Ovary (tissue), 7 donors: ENCODE measurements at regions not wholly inside any gene's neighbourhood (a gene's known extent, or its start where the extent isn't known, plus 50 kb on each side); places are given as distances from the start of the nearest gene placed in this dataset.
A peak's percentile ranks its signal among the peaks of the same experiment; 100 is the strongest.

ENCODE experiments used
- DNase-seq, 5 donors: peaks; one replicate each; pipeline ENCODE4 v3.0.0-alpha.2; 2019 to 2020
- H3K27ac ChIP-seq, 2 donors: fragments of 200-600 bp; one replicate each; pipeline versions ENCODE4 v1.5.1 to v1.8.0; 2019 to 2022
- H3K27me3 ChIP-seq: fragments of 200-600 bp; one replicate; pipeline ENCODE4 v1.8.0; 2022
- H3K36me3 ChIP-seq: fragments of 200-600 bp; sonication (generic); one replicate; pipeline ENCODE4 v1.5.1; 2019
- H3K4me1 ChIP-seq: one replicate; pipeline ENCODE4 v1.8.1; 2013; ENCODE audit warnings: mild to moderate bottlenecking, moderate library complexity; ENCODE audit not compliant: insufficient read depth
- H3K4me3 ChIP-seq: fragments of 200-600 bp; sonication (generic); one replicate; pipeline ENCODE4 v1.5.1; 2017
- H3K9me3 ChIP-seq, 2 donors: fragments of 200-600 bp in 1 of 2; sonication (generic) in 1 of 2; one replicate each; pipeline versions ENCODE4 v1.5.1 to v1.8.1; 2013 to 2019; ENCODE audit warnings: mild to moderate bottlenecking in 1 of 2, moderate library complexity in 1 of 2
- EP300 ChIP-seq: sonication (generic); formaldehyde crosslinking; IDR thresholded peaks from one replicate; pipeline ENCODE4 v1.6.1; 2017; ENCODE audit warnings: antibody characterized with exemption
- POLR2A ChIP-seq: fragments of 450-650 bp; IDR thresholded peaks from one replicate; pipeline ENCODE4 v1.6.1; 2017; ENCODE audit warnings: antibody characterized with exemption, mild to moderate bottlenecking, moderate library complexity
- WGBS, 3 donors: extraction: QIAGEN DNeasy Blood & Tissue Kit in 1 of 3; methylation state at CpG; one replicate each; pipeline versions ENCODE4 v1.1.5 to v1.1.7; 2013 to 2017; 5-methylcytosine and 5-hydroxymethylcytosine counted together
- intact Hi-C, 4 donors: fragments of 100-400 bp; cut with DNase I; formaldehyde crosslinking; loops; one replicate each; pipeline versions ENCODE4 v1.11.0 to v1.15.1; 2022 to 2023
- TF ChIP-seq, protein P1 (sequence below), 3 donors: fragments of 450-650 bp in 2 of 3; fragments of 200-600 bp in 1 of 3; IDR thresholded peaks; one replicate each; pipeline versions ENCODE4 v1.5.1 to v1.8.0; 2016 to 2022; ENCODE audit warnings: antibody characterized with exemption in 3 of 3, mild to moderate bottlenecking in 1 of 3
- donor health status: DM: no; HTN: no; CAD: no; lungs with moderate emphysema.
- donor health status: DM: no; HTN: no; CAD: no.
- donor health status: Bipolar disorder and iron deficiency.
- donor health status: DM: no; HTN: no; CAD: no.
- donor health status: DM: yes; HTN: yes; CAD: no.

DNA sequence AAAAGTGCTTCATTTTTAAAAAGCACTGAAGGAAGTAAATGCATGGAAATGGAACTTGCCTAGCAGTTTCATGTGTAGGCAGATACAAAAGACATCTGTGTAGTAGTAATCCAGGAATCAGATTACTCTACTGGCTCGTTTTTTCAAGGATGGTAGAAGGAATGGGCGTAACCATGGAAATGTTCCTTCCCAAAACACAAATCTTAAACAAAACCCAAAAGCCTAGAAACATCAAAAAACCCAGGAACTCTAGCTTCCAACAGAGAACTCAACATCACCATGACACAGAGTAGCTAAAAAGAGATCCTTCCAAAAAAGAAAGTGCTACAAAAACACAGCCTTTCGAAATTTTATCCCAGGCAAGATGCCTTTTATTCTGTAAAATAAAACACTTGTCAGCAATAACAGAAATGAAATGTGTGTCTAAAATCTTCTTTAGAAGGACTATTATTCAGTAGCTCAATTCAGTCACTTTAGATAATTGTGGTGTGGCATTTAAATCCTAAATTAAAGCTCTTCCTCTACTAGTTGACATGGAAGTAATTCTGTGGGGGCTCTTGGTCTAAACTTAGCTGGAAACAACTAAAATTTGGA lies 81.7 kb downstream of the FAM217A start:
- no peak overlapping the region for H3K4me3 ChIP-seq
- H3K27me3 ChIP-seq = no peaks in the 10 kb centered on the region
- H3K9me3 ChIP-seq = no peaks in the 10 kb centered on the region
- 19 to 27% (median 24%) methylated on average over 3 of the region's 3 CpGs for WGBS, 3 donors
- H3K27ac ChIP-seq = no peak overlapping the region
- H3K36me3 ChIP-seq = no peaks in the 10 kb centered on the region
- intact Hi-C loops = loop anchor here in 2 of 4 donors (10.0 kb wide), 1 partner anchor 722 kb away; no protein-coding TSS in a partner anchor
- TF ChIP-seq POLR2A = no peak
- no peak for TF ChIP-seq EP300
- TF ChIP-seq, protein P1, sequence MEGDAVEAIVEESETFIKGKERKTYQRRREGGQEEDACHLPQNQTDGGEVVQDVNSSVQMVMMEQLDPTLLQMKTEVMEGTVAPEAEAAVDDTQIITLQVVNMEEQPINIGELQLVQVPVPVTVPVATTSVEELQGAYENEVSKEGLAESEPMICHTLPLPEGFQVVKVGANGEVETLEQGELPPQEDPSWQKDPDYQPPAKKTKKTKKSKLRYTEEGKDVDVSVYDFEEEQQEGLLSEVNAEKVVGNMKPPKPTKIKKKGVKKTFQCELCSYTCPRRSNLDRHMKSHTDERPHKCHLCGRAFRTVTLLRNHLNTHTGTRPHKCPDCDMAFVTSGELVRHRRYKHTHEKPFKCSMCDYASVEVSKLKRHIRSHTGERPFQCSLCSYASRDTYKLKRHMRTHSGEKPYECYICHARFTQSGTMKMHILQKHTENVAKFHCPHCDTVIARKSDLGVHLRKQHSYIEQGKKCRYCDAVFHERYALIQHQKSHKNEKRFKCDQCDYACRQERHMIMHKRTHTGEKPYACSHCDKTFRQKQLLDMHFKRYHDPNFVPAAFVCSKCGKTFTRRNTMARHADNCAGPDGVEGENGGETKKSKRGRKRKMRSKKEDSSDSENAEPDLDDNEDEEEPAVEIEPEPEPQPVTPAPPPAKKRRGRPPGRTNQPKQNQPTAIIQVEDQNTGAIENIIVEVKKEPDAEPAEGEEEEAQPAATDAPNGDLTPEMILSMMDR (IDR thresholded peaks at IDR 0.05) = no peak
- H3K4me1 ChIP-seq = no peaks in the 10 kb centered on the region
- DNase-seq = no peak

DNA sequence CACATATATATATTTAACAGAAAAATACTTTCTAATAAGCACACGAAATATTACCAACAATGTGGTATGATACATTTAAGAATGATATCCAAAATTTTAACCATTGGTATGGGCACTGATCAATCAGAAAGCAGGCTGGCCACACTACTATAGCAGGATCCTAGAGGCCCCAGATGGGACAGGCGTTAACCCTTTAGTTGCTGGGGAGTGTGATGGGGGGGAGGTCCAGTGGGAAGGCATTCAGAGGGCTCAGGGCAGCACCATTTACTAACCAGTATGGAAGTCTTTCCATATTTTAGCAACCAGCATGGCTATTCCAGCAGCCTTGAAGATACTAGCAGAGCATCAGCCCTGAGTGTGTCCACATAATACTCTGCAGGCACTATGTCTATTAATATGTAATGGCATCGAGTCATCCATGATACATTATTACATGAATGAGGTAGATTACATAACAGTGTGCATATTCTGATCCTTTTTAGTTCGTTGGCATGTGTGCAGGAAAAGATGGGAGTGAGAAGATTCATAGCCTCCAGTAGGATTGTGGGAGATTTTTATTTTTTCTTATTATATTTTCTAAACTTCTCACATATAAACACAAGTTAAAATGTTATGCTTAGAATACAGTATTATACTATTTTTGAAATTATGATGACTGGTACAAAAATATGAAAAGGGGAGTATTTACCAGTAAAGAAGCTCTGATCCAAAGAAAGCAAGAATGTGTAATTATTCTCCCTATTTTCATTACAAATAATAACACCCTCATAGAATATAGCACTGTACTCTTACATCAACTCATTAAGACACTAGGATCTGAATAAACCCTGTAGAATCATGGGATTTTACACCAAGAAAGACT lies 78.9 kb downstream of the FAM217A start:
- Histone ChIP-seq H3K27ac (no peak overlapping the region), H3K4me3 (no peak overlapping the region), H3K9me3 (no peaks in the 10 kb centered on the region), H3K27me3 (no peaks in the 10 kb centered on the region), H3K36me3 (no peaks in the 10 kb centered on the region), H3K4me1 (no peaks in the 10 kb centered on the region)
- intact Hi-C loops = loop anchor here in 3 of 4 donors (5.0 to 10.0 kb wide), 3 partner anchors 253 to 745 kb away; partner anchors contain the start of gene PSMG4 (in 1 of the 3)
- DNase-seq = no peak
- WGBS, 3 donors = 79 to 86% (median 86%) methylated on average over 4 of the region's 4 CpGs
- TF ChIP-seq EP300 = no peak
- TF ChIP-seq POLR2A = no peak
- TF ChIP-seq, protein P1 (IDR thresholded peaks at IDR 0.05) = no peak

DNA sequence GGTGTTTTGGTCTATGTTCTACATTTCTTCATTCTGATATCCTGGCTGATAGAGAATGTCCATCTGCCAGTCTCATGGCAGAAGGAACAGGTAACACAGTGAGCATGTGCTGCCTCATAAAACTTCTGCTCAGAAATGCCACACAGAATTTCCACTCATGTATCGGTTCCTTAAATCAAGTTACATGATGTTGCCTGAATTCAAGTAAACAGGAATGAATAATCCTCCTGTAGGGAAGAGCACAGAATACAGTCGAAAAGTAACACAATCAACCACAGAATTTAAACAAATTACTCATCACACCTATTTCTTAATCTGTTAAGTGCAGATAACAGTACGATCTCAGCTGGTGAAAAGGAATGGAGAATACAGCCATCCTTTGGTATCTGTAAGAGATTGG lies 74.7 kb downstream of the FAM217A start:
- Histone ChIP-seq H3K4me1 (no peaks in the 10 kb centered on the region), H3K36me3 (no peaks in the 10 kb centered on the region), H3K4me3 (no peak overlapping the region), H3K27me3 (no peaks in the 10 kb centered on the region), H3K27ac (no peak overlapping the region), H3K9me3 (no peaks in the 10 kb centered on the region)
- 77 to 79% (median 78%) methylated on average over 3 of the region's 3 CpGs for WGBS, 3 donors
- TF ChIP-seq, protein P1 (IDR thresholded peaks at IDR 0.05) = no peak
- TF ChIP-seq POLR2A = no peak
- no peak for TF ChIP-seq EP300
- no peak for DNase-seq
- intact Hi-C loops = loop anchor here in 2 of 4 donors (5.0 to 10.0 kb wide), 2 partner anchors 257 to 749 kb away; partner anchors contain the start of gene PSMG4 (in 1 of the 2)

DNA sequence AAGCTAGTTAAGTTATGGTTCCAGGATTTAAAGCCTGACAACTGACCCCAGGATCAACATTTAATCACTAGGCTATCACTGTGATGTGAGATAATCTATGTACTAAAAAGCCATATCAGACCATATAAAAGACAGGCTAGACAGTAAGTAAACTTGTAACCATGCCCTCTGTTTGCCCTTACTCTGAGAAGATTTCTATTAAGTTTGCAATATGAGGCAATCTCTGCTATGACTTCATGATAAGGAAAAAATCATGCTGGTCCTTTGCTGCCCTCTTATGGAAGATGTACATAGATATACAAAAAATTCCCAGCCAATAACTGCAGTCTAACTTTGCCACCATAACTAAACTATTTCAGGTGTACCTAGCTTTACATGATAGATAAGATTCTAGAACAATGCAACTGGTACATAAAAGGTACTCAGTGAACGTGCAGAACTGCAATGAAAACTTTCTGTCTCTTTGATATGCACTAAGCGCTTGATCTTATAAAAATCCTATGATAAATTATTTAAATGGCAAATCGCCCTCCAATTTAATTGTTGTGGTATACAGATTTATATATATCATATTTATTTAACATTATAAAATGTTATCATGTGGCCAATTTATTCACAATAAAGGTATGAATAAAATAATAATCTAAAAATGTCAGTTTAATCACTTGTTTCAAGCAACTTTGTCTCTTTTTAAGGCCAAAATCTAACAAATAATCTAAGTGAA lies 70.5 kb downstream of the FAM217A start:
- intact Hi-C loops = loop anchor here in 1 of 4 donors (10.0 kb wide), 1 partner anchor 754 kb away; the partner anchor contains the start of gene PSMG4
- 75 to 81% (median 78%) methylated on average over 3 of the region's 3 CpGs for WGBS, 3 donors
- DNase-seq = no peak
- Histone ChIP-seq H3K4me3 (no peak overlapping the region), H3K27ac (no peak overlapping the region), H3K36me3 (no peaks in the 10 kb centered on the region), H3K9me3 (no peaks in the 10 kb centered on the region), H3K4me1 (peaks cover 3% of the 10 kb centered on the region), H3K27me3 (no peaks in the 10 kb centered on the region)
- no peak for TF ChIP-seq POLR2A
- TF ChIP-seq, protein P1 (IDR thresholded peaks at IDR 0.05) = peak in 2 of 3 donors; percentile 40 to 60
